Spleen (tissue), 11 donors: ENCODE measurements at regions not wholly inside any gene's neighbourhood (a gene's known extent, or its start where the extent isn't known, plus 50 kb on each side); places are given as distances from the start of the nearest gene placed in this dataset.

Source experiments
- DNase-seq: peaks from one replicate; pipeline ENCODE4 v3.0.0-alpha.2; 2020
- H3K27ac ChIP-seq, 8 donors: fragments of 200-600 bp; sonication (generic) in 7 of 8; 1 replicate in 4 of 8; 2 replicates in 4 of 8; pipeline versions ENCODE4 v1.5.0 to v1.8.0; 2016 to 2021; ENCODE audit warnings: inconsistent platforms in 4 of 8, mild to moderate bottlenecking in 4 of 8, moderate library complexity in 1 of 8
- H3K27me3 ChIP-seq, 7 donors: fragments of 200-600 bp; sonication (generic) in 6 of 7; replicated peaks in 1 of 7; 1 replicate in 4 of 7; 2 replicates in 3 of 7; pipeline versions ENCODE4 v1.5.0 to v1.8.0; 2016 to 2021; ENCODE audit warnings: inconsistent platforms in 3 of 7, mild to moderate bottlenecking in 1 of 7
- H3K36me3 ChIP-seq, 6 donors: fragments of 200-600 bp; sonication (generic) in 5 of 6; 1 replicate in 4 of 6; 2 replicates in 2 of 6; pipeline versions ENCODE4 v1.5.0 to v1.8.0; 2016 to 2021; ENCODE audit warnings: inconsistent platforms in 2 of 6
- H3K4me1 ChIP-seq, 6 donors: fragments of 200-600 bp; sonication (generic) in 5 of 6; 1 replicate in 3 of 6; 2 replicates in 3 of 6; pipeline versions ENCODE4 v1.5.0 to v1.8.0; 2016 to 2021; ENCODE audit warnings: inconsistent platforms in 3 of 6
- H3K4me3 ChIP-seq, 8 donors: fragments of 200-600 bp; sonication (generic) in 7 of 8; 1 replicate in 4 of 8; 2 replicates in 4 of 8; pipeline versions ENCODE4 v1.5.0 to v1.8.0; 2016 to 2021; ENCODE audit warnings: inconsistent platforms in 4 of 8, mild to moderate bottlenecking in 4 of 8, moderate library complexity in 2 of 8
- H3K9me3 ChIP-seq, 8 donors: fragments of 200-600 bp; sonication (generic) in 7 of 8; 1 replicate in 4 of 8; 2 replicates in 4 of 8; pipeline versions ENCODE4 v1.5.0 to v1.8.0; 2016 to 2021; ENCODE audit warnings: inconsistent platforms in 4 of 8
- CTCF ChIP-seq, 11 experiments: fragments of 200-600 bp in 7 of 11; fragments of 450-650 bp in 4 of 11; sonication (generic) in 4 of 11; IDR thresholded peaks in 8 of 11; conservative IDR thresholded peaks in 3 of 11; 1 replicate in 7 of 11; 2 replicates in 4 of 11; pipeline versions ENCODE4 v1.4.0 to v1.8.0; 2016 to 2021; ENCODE audit warnings: antibody characterized with exemption in 11 of 11, inconsistent platforms in 4 of 11, mild to moderate bottlenecking in 1 of 11
- POLR2A ChIP-seq, 3 donors: fragments of 450-650 bp; IDR thresholded peaks; one replicate each; pipeline ENCODE4 v1.5.1; 2017; ENCODE audit warnings: antibody characterized with exemption in 3 of 3, mild to moderate bottlenecking in 1 of 3
- POLR2AphosphoS5 ChIP-seq, 3 donors: sonication (generic); formaldehyde crosslinking; IDR thresholded peaks; one replicate each; pipeline ENCODE4 v1.5.1; 2017; ENCODE audit warnings: antibody characterized with exemption in 3 of 3
- WGBS, 5 donors: extraction: QIAGEN DNeasy Blood & Tissue Kit in 3 of 5; methylation state at CpG; one replicate each; pipeline versions ENCODE4 v1.1.5 to v1.1.7; 2013 to 2018; 5-methylcytosine and 5-hydroxymethylcytosine counted together
- intact Hi-C: fragments of 100-400 bp; cut with DNase I; formaldehyde crosslinking; loops from one replicate; pipeline ENCODE4 v1.15.0; 2023; ENCODE audit warnings: low total_unique reads
- donor health status: healthy with polysubstance abuse.
- donor health status: DM: no; HTN: no; CAD: no; lungs with moderate emphysema.
- donor health status: DM: no; HTN: no; CAD: no.
- donor health status: Bipolar disorder and iron deficiency.
- donor health status: healthy.
- donor health status: DM: no; HTN: no; CAD: no.
- donor health status: DM: yes; HTN: yes; CAD: no.

GRCh38 chr18:22627506-22627905, 209.8 kb upstream of the CTAGE1 start:
- TF ChIP-seq POLR2AphosphoS5 (IDR thresholded peaks at IDR 0.05) (no peak), POLR2A (IDR thresholded peaks at IDR 0.05) (no peak), CTCF (IDR thresholded peaks at IDR 0.05 in 8 of 11, conservative IDR thresholded peaks at IDR 0.05 in 3 of 11) (no peak)
- Histone ChIP-seq H3K36me3 (no peaks in the 10 kb centered on the region), H3K4me1 (no peaks in the 10 kb centered on the region), H3K27ac (no peak overlapping the region), H3K27me3 (no peaks in the 10 kb centered on the region), H3K9me3 (no peaks in the 10 kb centered on the region), H3K4me3 (no peak overlapping the region)
- 66 to 81% (median 73%) methylated on average over 1 of the region's 1 CpG for WGBS, 5 donors
- intact Hi-C loops = no loop called here
- DNase-seq = no peak

- Histone ChIP-seq H3K36me3 (no peaks in the 10 kb centered on the region), H3K4me1 (no peaks in the 10 kb centered on the region), H3K9me3 (no peaks in the 10 kb centered on the region), H3K4me3 (no peak overlapping the region), H3K27ac (no peak overlapping the region), H3K27me3 (no peaks in the 10 kb centered on the region)
- WGBS, 5 donors = 60 to 69% (median 64%) methylated on average over 14 of the region's 14 CpGs
- DNase-seq = no peak
- TF ChIP-seq POLR2AphosphoS5 (IDR thresholded peaks at IDR 0.05) (no peak), CTCF (IDR thresholded peaks at IDR 0.05 in 8 of 11, conservative IDR thresholded peaks at IDR 0.05 in 3 of 11) (no peak), POLR2A (IDR thresholded peaks at IDR 0.05) (no peak)
- intact Hi-C loops = no loop called here
These were observed 211.2 kb upstream of the CTAGE1 start for GRCh38 chr18:22628795-22629510.

- Histone ChIP-seq H3K36me3 (no peaks in the 10 kb centered on the region), H3K4me3 (no peak overlapping the region), H3K27me3 (no peaks in the 10 kb centered on the region), H3K9me3 (peaks cover 0 to 3% (median under 1%) of the 10 kb centered on the region in 8 donors), H3K27ac (no peak overlapping the region), H3K4me1 (no peaks in the 10 kb centered on the region)
- TF ChIP-seq POLR2A (IDR thresholded peaks at IDR 0.05) (no peak), POLR2AphosphoS5 (IDR thresholded peaks at IDR 0.05) (no peak), CTCF (IDR thresholded peaks at IDR 0.05 in 8 of 11, conservative IDR thresholded peaks at IDR 0.05 in 3 of 11) (no peak)
- intact Hi-C loops = no loop called here
- WGBS, 5 donors = 89 to 96% (median 93%) methylated on average over 2 of the region's 2 CpGs
- no peak for DNase-seq
These were observed 213.3 kb upstream of the CTAGE1 start for GRCh38 chr18:22630980-22631379.

- Histone ChIP-seq H3K36me3 (no peaks in the 10 kb centered on the region), H3K27ac (no peak overlapping the region), H3K4me1 (no peaks in the 10 kb centered on the region), H3K4me3 (no peak overlapping the region), H3K27me3 (no peaks in the 10 kb centered on the region), H3K9me3 (peaks cover 0 to 16% (median 12%) of the 10 kb centered on the region in 8 donors)
- intact Hi-C loops = no loop called here
- no peak for TF ChIP-seq POLR2A (IDR thresholded peaks at IDR 0.05)
- no peak for TF ChIP-seq POLR2AphosphoS5 (IDR thresholded peaks at IDR 0.05)
- no peak for TF ChIP-seq CTCF (IDR thresholded peaks at IDR 0.05 in 8 of 11, conservative IDR thresholded peaks at IDR 0.05 in 3 of 11)
- no peak for DNase-seq
- 63 to 73% (median 65%) methylated on average over 4 of the region's 4 CpGs for WGBS, 5 donors
These were observed 214.5 kb upstream of the CTAGE1 start for GRCh38 chr18:22632191-22632590.
